Large intestine (tissue), 3 donors: ENCODE measurements at regions not wholly inside any gene's neighbourhood (a gene's known extent, or its start where the extent isn't known, plus 50 kb on each side); places are given as distances from the start of the nearest gene placed in this dataset.
A peak's percentile ranks its signal among the peaks of the same experiment; 100 is the strongest.

Experiments used
- DNase-seq, 2 donors: peaks; one replicate each; pipeline versions ENCODE4 v3.0.0 to v3.0.0-alpha.2; 2013
- H3K27ac ChIP-seq: one replicate; pipeline ENCODE4 v1.5.1; 2013; ENCODE audit warnings: low read length
- H3K27me3 ChIP-seq: 2 replicates; pipeline ENCODE4 v1.6.1; 2013; ENCODE audit warnings: low read length; ENCODE audit not compliant: control insufficient read depth, insufficient read depth
- H3K36me3 ChIP-seq: 2 replicates; pipeline ENCODE4 v1.6.1; 2013; ENCODE audit warnings: low read length; ENCODE audit not compliant: control insufficient read depth, insufficient read depth
- H3K4me1 ChIP-seq: one replicate; pipeline ENCODE4 v1.6.1; 2013; ENCODE audit warnings: low read length; ENCODE audit not compliant: control insufficient read depth, insufficient read depth
- H3K4me3 ChIP-seq: one replicate; pipeline ENCODE4 v1.5.1; 2013; ENCODE audit warnings: low read length
- H3K9me3 ChIP-seq: one replicate; pipeline ENCODE4 v1.6.1; 2013; ENCODE audit warnings: mild to moderate bottlenecking, low read depth, low read length, moderate library complexity; ENCODE audit not compliant: control insufficient read depth
- WGBS: methylation state at CpG from one replicate; pipeline ENCODE4 v1.1.5; 2013; ENCODE audit warnings: low lambda C conversion rate; ENCODE audit not compliant: insufficient coverage; 5-methylcytosine and 5-hydroxymethylcytosine counted together

DNA sequence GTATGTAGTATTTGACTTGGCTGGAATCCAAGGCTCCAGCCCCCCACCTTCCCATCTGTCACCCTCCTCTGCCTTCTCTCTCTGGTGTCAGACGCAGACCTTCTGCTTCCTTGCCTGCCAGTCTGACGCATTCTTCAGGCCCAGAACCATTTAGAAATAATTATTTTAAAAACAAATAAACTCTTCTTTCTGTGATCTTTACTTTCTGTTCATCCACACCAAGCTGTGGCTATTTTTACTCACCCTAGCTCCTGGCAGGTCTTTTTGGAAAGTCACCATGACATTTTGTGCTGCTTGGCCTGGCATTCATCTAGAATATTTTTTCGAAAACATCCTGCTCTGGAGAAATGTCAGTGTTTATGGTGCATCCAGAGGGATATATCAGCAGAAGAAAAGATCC lies 330.7 kb upstream of the ASIC2 start:
- no peak overlapping the region for H3K27ac ChIP-seq
- no peak for DNase-seq
- H3K27me3 ChIP-seq: peaks cover 10% of the 10 kb centered on the region
- H3K36me3 ChIP-seq: no peaks in the 10 kb centered on the region
- H3K4me1 ChIP-seq: no peaks in the 10 kb centered on the region
- no CpG with 5 or more reads among the region's 3 CpGs for WGBS
- H3K9me3 ChIP-seq: no peaks in the 10 kb centered on the region
- H3K4me3 ChIP-seq: no peak overlapping the region

DNA sequence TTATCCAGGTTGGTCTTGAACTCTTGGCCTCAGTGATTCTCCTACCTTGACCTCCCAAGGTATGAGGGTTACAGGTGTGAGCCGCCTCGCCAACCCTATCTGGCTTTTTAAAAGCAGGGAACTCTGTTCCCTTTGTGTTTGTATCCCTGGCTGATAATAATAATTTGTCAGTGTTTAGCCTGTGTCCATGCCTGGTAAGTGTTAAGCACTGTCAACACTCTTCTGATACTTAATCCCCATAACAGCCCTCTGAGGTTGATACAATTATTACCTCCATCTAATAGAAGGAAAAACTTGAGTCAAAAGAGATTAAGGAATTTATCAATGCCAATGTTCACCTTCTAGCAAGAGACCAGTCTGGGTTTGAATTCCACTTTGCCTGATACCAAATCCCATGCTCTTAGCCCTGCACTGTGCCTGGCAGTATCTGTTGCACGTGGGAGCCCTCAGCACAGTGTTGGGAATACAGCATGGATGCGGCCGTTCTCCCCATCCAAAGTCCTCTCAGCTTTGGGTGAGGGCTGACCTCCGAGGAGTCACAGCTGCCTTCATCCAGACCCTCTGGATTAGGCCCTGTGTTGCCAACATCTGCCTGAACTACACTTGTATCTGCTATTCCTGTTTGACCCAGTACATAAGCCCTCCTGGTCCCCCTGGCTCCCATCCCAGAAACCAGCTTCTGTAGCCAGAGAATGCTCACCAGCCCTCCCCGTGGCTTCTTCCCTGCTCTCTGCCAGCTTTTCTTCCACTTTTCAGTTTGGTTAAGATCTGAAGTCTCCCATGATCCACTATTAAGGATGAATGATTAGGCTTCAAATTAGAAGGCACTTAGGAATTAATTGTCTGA lies 335.6 kb upstream of the ASIC2 start:
- Histone ChIP-seq H3K4me1 (no peaks in the 10 kb centered on the region), H3K27me3 (peaks cover 14% of the 10 kb centered on the region), H3K36me3 (no peaks in the 10 kb centered on the region), H3K27ac (no peak overlapping the region), H3K4me3 (no peak overlapping the region), H3K9me3 (no peaks in the 10 kb centered on the region)
- no CpG with 5 or more reads among the region's 7 CpGs for WGBS
- no peak for DNase-seq

GRCh38 chr17:33633446-33633845 lies 340.4 kb upstream of the ASIC2 start:
- H3K4me3 ChIP-seq: no peak overlapping the region
- DNase-seq: no peak
- H3K9me3 ChIP-seq: no peaks in the 10 kb centered on the region
- H3K4me1 ChIP-seq: no peaks in the 10 kb centered on the region
- no CpG with 5 or more reads among the region's 6 CpGs for WGBS
- H3K27me3 ChIP-seq: peaks cover 26% of the 10 kb centered on the region
- H3K27ac ChIP-seq: no peak overlapping the region
- H3K36me3 ChIP-seq: no peaks in the 10 kb centered on the region

GRCh38 chr17:33637534-33637933 lies 344.4 kb upstream of the ASIC2 start:
- no peak overlapping the region for H3K4me3 ChIP-seq
- no CpG with 5 or more reads among the region's 3 CpGs for WGBS

GRCh38 chr17:33639103-33639880 lies 346.2 kb upstream of the ASIC2 start:
- Histone ChIP-seq H3K27ac (no peak overlapping the region), H3K4me1 (no peaks in the 10 kb centered on the region), H3K4me3 (no peak overlapping the region), H3K9me3 (no peaks in the 10 kb centered on the region), H3K27me3 (peaks cover 9% of the 10 kb centered on the region), H3K36me3 (no peaks in the 10 kb centered on the region)
- DNase-seq: no peak
- WGBS: no CpG with 5 or more reads among the region's 6 CpGs

More at GRCh38 chr17:33637534-33637933, 344.4 kb upstream of the ASIC2 start:
- Histone ChIP-seq H3K27me3 (peaks cover 24% of the 10 kb centered on the region), H3K27ac (no peak overlapping the region), H3K4me1 (no peaks in the 10 kb centered on the region), H3K36me3 (no peaks in the 10 kb centered on the region), H3K9me3 (no peaks in the 10 kb centered on the region)
- DNase-seq: no peak

DNA sequence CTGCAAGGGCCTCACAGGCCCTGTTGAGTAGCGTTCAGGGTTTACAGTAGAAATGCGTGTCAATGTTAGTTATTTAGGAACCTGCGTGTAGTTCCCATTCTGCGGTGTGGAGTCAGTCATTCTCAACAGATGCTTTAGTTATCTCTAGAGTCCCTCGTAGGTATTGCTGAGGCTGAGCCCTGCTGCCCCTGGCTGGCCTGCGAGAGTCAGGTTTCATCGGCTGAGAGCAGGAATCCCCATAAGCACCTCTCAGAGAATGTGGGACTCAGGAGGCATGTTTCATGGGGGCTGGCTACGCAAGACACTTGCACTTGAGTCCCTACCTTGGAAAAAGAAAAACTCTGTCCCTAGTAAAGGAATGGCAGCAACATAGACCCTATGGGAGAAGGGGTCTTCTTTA lies 347.5 kb upstream of the ASIC2 start:
- H3K27me3 ChIP-seq: peaks cover 5% of the 10 kb centered on the region
- no CpG with 5 or more reads among the region's 8 CpGs for WGBS

DNA sequence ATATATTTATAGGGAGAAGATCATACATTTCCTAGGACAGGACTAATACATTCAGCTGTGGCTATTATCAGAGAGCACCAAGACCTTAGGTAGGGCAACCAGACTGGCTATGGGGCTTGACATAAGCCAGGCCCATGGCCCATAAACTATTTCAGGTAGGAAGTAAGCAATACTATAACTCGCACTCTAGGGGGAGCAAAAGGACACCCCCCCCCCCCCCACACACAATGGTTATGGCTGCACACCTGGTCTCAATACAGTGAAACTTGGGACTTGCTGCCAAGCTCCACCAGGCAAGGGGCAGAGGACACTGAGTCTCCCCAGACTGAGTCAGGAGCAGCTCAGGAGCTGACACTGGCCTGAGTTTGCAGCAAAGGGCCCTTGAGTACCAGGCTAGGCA lies 348.9 kb upstream of the ASIC2 start:
- DNase-seq: peak in 1 of 2 donors; percentile 17
- Histone ChIP-seq H3K36me3 (no peaks in the 10 kb centered on the region), H3K27ac (no peak overlapping the region), H3K27me3 (peaks cover 8% of the 10 kb centered on the region), H3K9me3 (no peaks in the 10 kb centered on the region), H3K4me3 (no peak overlapping the region), H3K4me1 (no peaks in the 10 kb centered on the region)
- no CpG with 5 or more reads among the region's 1 CpG for WGBS

More for the DNA sequence above, 347.5 kb upstream of the ASIC2 start:
- no peak overlapping the region for H3K27ac ChIP-seq
- no peaks in the 10 kb centered on the region for H3K4me1 ChIP-seq
- no peak overlapping the region for H3K4me3 ChIP-seq
- H3K36me3 ChIP-seq: no peaks in the 10 kb centered on the region
- H3K9me3 ChIP-seq: no peaks in the 10 kb centered on the region
- no peak for DNase-seq

- WGBS: no CpG with 5 or more reads among the region's 2 CpGs
- peak overlapping the region; percentile 56 for H3K27ac ChIP-seq
- peaks cover 15% of the 10 kb centered on the region for H3K27me3 ChIP-seq
- H3K9me3 ChIP-seq: no peaks in the 10 kb centered on the region
- H3K4me1 ChIP-seq: peaks cover 6% of the 10 kb centered on the region
- no peak overlapping the region for H3K4me3 ChIP-seq
- peak; percentile 73 for DNase-seq
- no peaks in the 10 kb centered on the region for H3K36me3 ChIP-seq
Observed at GRCh38 chr17:33647956-33648355, 354.9 kb upstream of the ASIC2 start.

GRCh38 chr17:33650304-33650703 lies 357.2 kb upstream of the ASIC2 start:
- WGBS: 100% methylated on average over 1 of the region's 5 CpGs
- H3K9me3 ChIP-seq: no peaks in the 10 kb centered on the region

GRCh38 chr17:33651686-33652085 lies 358.6 kb upstream of the ASIC2 start:
- no peak overlapping the region for H3K4me3 ChIP-seq
- H3K27me3 ChIP-seq: peaks cover 19% of the 10 kb centered on the region
- DNase-seq: peak in 1 of 2 donors; percentile 17
- WGBS: no CpG with 5 or more reads among the region's 3 CpGs
- peaks cover 6% of the 10 kb centered on the region for H3K4me1 ChIP-seq
- no peaks in the 10 kb centered on the region for H3K36me3 ChIP-seq
- no peak overlapping the region for H3K27ac ChIP-seq
- no peaks in the 10 kb centered on the region for H3K9me3 ChIP-seq

More at GRCh38 chr17:33650304-33650703, 357.2 kb upstream of the ASIC2 start:
- Histone ChIP-seq H3K27me3 (peaks cover 20% of the 10 kb centered on the region), H3K27ac (no peak overlapping the region), H3K4me1 (peaks cover 6% of the 10 kb centered on the region), H3K36me3 (no peaks in the 10 kb centered on the region), H3K4me3 (no peak overlapping the region)
- no peak for DNase-seq
